HG02870 (cell line): ENCODE measurements at regions not wholly inside any gene's neighbourhood (a gene's known extent, or its start where the extent isn't known, plus 50 kb on each side); places are given as distances from the start of the nearest gene placed in this dataset.

Experiments
- ATAC-seq: cut with Tn5 transposase; IDR thresholded peaks from one replicate; pipeline ENCODE4 v1.9.1; 2021; ENCODE audit warnings: mild to moderate bottlenecking, moderate library complexity; ENCODE audit not compliant: unreplicated experiment

GRCh38 chr16:64829678-64830077 lies 292.2 kb downstream of the CDH11 start:
- ATAC-seq: no peak

GRCh38 chr16:64826374-64826773 lies 295.5 kb downstream of the CDH11 start:
- ATAC-seq: no peak

- ATAC-seq: no peak
These were observed 298.3 kb downstream of the CDH11 start for GRCh38 chr16:64823481-64824075.

GRCh38 chr16:64809876-64810629 lies 311.8 kb downstream of the CDH11 start:
- ATAC-seq: no peak

- ATAC-seq: no peak
These were observed 313.4 kb downstream of the CDH11 start for GRCh38 chr16:64808474-64808873.

GRCh38 chr16:64791756-64792155 lies 330.1 kb downstream of the CDH11 start:
- ATAC-seq: no peak

- no peak for ATAC-seq
These were observed 337.2 kb downstream of the CDH11 start for GRCh38 chr16:64784635-64785034.

- no peak for ATAC-seq
These were observed 339.4 kb downstream of the CDH11 start for GRCh38 chr16:64782484-64782883.

GRCh38 chr16:64780445-64780844 lies 341.4 kb downstream of the CDH11 start:
- ATAC-seq: no peak

- ATAC-seq: no peak
These were observed 343.1 kb downstream of the CDH11 start for GRCh38 chr16:64778777-64779176.

GRCh38 chr16:64773638-64774037 lies 348.2 kb downstream of the CDH11 start:
- no peak for ATAC-seq

- no peak for ATAC-seq
These were observed 348.7 kb downstream of the CDH11 start for GRCh38 chr16:64773184-64773583.

- ATAC-seq: no peak
These were observed 350.6 kb downstream of the CDH11 start for GRCh38 chr16:64771273-64771672.

GRCh38 chr16:64762211-64762610 lies 359.7 kb downstream of the CDH11 start:
- no peak for ATAC-seq

GRCh38 chr16:64754279-64754678 lies 367.6 kb downstream of the CDH11 start:
- no peak for ATAC-seq

- no peak for ATAC-seq
These were observed 370.0 kb downstream of the CDH11 start for GRCh38 chr16:64751906-64752305.

GRCh38 chr16:64749346-64749745 lies 372.5 kb downstream of the CDH11 start:
- no peak for ATAC-seq

GRCh38 chr16:64745258-64745930 lies 376.5 kb downstream of the CDH11 start:
- ATAC-seq: no peak

- ATAC-seq: no peak
These were observed 379.2 kb downstream of the CDH11 start for GRCh38 chr16:64742455-64743223.

GRCh38 chr16:64740261-64740660 lies 381.6 kb downstream of the CDH11 start:
- ATAC-seq: no peak

- ATAC-seq: no peak
These were observed 383.4 kb downstream of the CDH11 start for GRCh38 chr16:64738321-64738960.
